HUES6 (cell line): ENCODE measurements at regions not wholly inside any gene's neighbourhood (a gene's known extent, or its start where the extent isn't known, plus 50 kb on each side); places are given as distances from the start of the nearest gene placed in this dataset.

Experiments used
- H3K27ac ChIP-seq: 2 replicates; pipeline ENCODE4 v1.7.0; 2013; ENCODE audit warnings: low read depth, mild to moderate bottlenecking, low read length, inconsistent platforms
- H3K27me3 ChIP-seq: 2 replicates; pipeline ENCODE4 v1.6.1; 2013; ENCODE audit warnings: low read length; ENCODE audit not compliant: control insufficient read depth, insufficient read depth
- H3K36me3 ChIP-seq: 2 replicates; pipeline ENCODE4 v1.6.1; 2013; ENCODE audit warnings: low read length; ENCODE audit not compliant: control insufficient read depth, insufficient read depth
- H3K4me1 ChIP-seq: 2 replicates; pipeline ENCODE4 v1.6.1; 2013; ENCODE audit warnings: low read length; ENCODE audit not compliant: control insufficient read depth, insufficient read depth
- H3K4me3 ChIP-seq: 2 replicates; pipeline ENCODE4 v1.5.1; 2013; ENCODE audit warnings: low read depth, low read length
- H3K9ac ChIP-seq: one replicate; pipeline ENCODE4 v1.6.1; 2013; ENCODE audit warnings: mild to moderate bottlenecking, low read length
- H3K9me3 ChIP-seq: 2 replicates; pipeline ENCODE4 v1.6.1; 2013; ENCODE audit warnings: low read depth, low read length; ENCODE audit not compliant: control insufficient read depth, insufficient read depth

DNA sequence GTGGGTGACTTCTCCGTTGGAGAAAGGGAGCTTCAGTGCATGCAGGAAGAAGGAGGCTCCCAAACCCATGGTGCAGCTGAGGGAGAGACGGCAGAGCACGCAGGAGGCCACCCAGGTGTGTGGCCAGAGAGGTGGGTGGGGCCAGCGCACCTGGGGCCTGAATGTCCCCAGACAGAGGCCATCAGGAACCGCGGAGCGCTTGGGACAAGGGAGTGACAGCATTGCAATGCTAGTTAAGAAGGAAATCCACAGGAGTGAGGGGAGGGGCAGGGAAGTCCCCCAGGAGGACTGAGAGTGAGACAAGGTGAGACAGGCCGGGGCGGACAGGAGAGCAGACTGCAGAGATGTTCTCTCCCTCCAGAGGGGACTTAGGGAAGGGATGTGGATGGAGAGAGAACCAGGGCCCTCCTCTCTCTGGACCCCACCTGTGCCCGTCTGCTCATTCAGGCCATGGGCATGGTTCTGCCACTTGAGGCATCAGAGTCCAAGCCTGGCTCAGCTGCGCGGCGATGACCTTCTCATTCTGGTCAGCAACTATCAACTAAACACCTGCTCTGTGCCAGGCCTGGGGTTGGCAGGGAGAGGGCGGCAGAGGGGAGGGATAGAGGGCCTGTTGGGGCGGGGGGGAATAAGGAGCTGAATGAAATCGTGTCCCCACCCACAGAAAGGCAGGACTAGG lies 69.4 kb upstream of the COL13A1 start:
- Histone ChIP-seq H3K27ac (no peak overlapping the region), H3K27me3 (no peaks in the 10 kb centered on the region), H3K9ac (no peak overlapping the region), H3K36me3 (no peaks in the 10 kb centered on the region), H3K9me3 (no peaks in the 10 kb centered on the region), H3K4me3 (no peak overlapping the region), H3K4me1 (peaks cover 47% of the 10 kb centered on the region)

DNA sequence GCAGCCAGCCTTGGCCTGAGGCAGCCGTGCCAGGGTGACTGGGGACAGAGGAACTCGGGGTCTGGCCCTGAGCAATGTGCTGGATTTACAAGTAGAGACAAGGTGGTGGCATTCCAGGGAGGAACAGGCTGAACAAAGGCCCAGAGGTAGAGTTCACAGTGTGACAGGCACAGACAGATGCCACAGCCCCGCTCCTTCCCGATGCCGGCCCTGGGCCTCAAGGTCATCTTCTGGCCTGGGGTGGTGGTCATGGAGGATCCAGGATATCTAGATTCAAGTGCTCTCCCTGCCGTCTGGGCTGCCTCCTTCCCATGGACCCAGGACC lies 68.9 kb upstream of the COL13A1 start:
- Histone ChIP-seq H3K9ac (no peak overlapping the region), H3K4me3 (no peak overlapping the region), H3K27me3 (no peaks in the 10 kb centered on the region), H3K9me3 (no peaks in the 10 kb centered on the region), H3K27ac (no peak overlapping the region), H3K4me1 (peaks cover 43% of the 10 kb centered on the region), H3K36me3 (no peaks in the 10 kb centered on the region)

DNA sequence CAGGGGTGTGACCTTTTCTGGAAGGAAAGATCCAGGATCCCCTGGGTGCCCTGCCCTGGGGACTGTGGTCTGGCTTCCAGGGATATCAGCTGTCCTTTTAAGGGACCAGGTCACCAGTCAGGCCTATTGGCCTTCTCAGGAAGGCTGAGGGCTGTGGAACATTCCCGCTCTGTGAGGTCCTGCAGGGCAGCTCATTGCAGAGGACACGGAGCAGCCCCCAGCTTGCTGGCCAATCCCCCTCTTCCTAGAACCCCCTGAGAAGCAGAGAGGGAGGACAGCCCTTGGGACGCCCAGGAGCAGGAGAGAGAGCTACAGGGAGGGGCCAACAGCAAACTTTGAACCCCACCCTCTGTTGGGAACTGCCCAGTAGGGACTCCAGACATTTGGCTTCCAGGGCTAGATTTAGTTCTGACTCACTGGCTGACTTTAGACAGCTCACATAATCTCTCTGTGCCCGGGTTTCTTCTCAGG lies 67.9 kb upstream of the COL13A1 start:
- H3K27me3 ChIP-seq, result no peaks in the 10 kb centered on the region

DNA sequence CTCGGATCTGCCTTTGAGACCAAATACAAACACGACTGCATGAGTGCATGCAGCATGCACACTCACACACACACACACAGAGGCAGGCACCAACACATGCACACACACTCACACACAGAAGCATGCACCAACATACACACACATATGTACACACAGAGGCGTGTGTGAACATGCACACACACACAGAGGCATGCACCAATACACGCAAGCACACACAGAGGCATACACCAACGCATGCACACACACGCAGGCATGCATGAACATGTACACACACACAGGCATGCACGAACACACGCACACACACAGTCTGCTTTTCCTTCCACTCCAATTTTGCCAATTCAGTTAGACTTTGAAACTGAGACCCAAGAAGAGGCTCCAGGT lies 67.3 kb upstream of the COL13A1 start:
- H3K27ac ChIP-seq, result no peak overlapping the region
- no peaks in the 10 kb centered on the region for H3K36me3 ChIP-seq
- H3K9ac ChIP-seq, result no peak overlapping the region
- H3K4me3 ChIP-seq, result no peak overlapping the region
- no peaks in the 10 kb centered on the region for H3K9me3 ChIP-seq
- no peaks in the 10 kb centered on the region for H3K27me3 ChIP-seq
- peaks cover 33% of the 10 kb centered on the region for H3K4me1 ChIP-seq

More for the DNA sequence above, 67.9 kb upstream of the COL13A1 start:
- Histone ChIP-seq H3K36me3 (no peaks in the 10 kb centered on the region), H3K4me3 (no peak overlapping the region), H3K4me1 (peaks cover 33% of the 10 kb centered on the region; the same call in 1 of the 2 replicates), H3K9ac (no peak overlapping the region), H3K27ac (no peak overlapping the region), H3K9me3 (no peaks in the 10 kb centered on the region)

DNA sequence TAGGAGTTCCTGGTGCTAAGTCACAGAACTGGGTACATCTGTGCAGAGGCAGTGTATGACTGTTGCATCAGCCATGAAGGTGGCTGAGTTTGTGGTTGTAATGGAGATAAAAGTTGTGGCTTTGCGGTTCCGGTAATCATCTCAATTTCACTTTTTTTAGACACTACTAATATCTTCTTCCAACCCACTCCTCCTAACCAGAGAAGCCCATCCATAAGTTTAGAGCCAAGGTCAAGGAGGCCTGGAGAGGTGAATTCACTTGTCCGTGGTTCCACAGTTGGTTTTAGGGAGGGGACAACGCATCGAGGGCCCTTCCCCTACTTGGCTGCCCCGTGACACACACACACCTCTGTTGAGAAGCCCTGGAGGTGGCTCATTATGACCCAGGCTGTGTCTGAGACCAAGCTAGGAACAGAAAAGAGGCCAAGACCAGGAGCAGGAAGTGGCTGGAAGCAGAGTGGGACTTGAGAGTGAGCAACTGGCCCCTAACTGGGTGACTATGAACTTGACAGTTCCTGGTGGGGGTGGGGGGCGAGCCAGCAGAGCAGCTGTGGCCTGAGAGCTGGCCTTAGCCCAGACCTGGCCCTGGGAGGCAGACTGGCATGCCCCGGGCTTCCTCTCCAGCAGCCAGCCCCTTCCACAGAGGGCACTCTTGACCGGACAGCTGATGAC lies 66.8 kb upstream of the COL13A1 start:
- Histone ChIP-seq H3K36me3 (no peaks in the 10 kb centered on the region), H3K27ac (no peak overlapping the region), H3K9me3 (no peaks in the 10 kb centered on the region), H3K9ac (no peak overlapping the region), H3K4me1 (peaks cover 34% of the 10 kb centered on the region), H3K4me3 (no peak overlapping the region), H3K27me3 (no peaks in the 10 kb centered on the region)

DNA sequence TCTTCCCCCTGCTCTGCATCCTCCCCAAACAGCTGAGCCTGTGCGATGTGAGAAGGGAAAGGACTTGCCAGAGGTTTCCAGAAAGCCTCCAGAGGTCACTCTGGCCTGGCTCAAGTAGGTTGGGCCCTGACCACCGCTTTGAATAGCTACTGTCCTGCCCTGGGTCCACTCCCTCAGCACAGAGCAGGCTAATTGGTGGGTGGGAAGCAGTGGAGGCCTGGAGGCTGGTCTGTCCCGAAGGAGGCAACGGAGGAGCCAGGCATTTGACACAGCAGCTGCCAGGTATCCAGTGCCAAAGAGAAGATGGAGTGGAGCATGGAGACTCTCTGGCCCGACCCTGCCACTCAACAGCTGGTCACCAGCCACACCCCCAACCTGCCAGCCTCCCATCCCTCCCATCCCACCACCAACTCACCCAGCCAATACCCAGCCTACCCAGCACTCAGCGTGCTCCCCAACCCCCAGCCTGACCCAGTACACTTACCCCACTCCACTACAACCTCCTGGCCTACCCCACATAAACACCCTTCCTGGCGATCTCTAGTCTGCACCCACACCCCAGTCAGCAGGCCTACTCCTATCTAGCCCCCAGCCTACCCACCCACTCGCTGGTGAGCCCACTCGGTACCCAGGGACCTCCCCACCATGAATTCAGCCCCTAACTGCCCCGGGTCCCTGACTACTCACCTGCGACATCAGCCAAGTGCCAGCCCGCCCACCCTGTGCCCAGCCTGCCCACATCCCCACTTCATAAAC lies 64.6 kb upstream of the COL13A1 start:
- no peaks in the 10 kb centered on the region for H3K36me3 ChIP-seq
- no peaks in the 10 kb centered on the region for H3K27me3 ChIP-seq
- H3K4me1 ChIP-seq, result peaks cover 18% of the 10 kb centered on the region
- no peak overlapping the region for H3K27ac ChIP-seq
- no peak overlapping the region for H3K4me3 ChIP-seq
- no peaks in the 10 kb centered on the region for H3K9me3 ChIP-seq
- no peak overlapping the region for H3K9ac ChIP-seq

DNA sequence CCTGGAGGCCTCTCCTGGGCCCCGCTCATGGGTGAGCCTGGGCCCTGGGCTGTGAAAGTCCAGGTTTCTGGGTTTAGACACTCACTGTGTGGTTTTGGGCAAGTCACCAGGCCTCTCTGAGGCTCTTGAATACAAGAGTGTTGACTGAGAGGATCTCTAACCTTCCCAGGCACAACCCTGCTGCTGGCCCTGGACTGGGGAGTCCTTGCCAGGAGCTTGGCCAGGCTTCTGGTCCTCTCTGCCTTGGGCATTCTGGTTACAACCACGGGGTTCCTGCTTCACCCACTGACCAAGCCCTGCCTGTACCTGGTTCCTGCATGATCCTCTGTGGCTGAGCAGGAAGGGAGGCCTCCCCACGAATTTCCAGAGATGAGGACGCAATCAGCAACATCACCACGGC lies 63.6 kb upstream of the COL13A1 start:
- H3K9me3 ChIP-seq, result no peaks in the 10 kb centered on the region
- H3K9ac ChIP-seq, result no peak overlapping the region
- H3K27ac ChIP-seq, result no peak overlapping the region
- no peak overlapping the region for H3K4me3 ChIP-seq
- peaks cover 17% of the 10 kb centered on the region for H3K4me1 ChIP-seq
- H3K36me3 ChIP-seq, result no peaks in the 10 kb centered on the region
- H3K27me3 ChIP-seq, result no peaks in the 10 kb centered on the region

DNA sequence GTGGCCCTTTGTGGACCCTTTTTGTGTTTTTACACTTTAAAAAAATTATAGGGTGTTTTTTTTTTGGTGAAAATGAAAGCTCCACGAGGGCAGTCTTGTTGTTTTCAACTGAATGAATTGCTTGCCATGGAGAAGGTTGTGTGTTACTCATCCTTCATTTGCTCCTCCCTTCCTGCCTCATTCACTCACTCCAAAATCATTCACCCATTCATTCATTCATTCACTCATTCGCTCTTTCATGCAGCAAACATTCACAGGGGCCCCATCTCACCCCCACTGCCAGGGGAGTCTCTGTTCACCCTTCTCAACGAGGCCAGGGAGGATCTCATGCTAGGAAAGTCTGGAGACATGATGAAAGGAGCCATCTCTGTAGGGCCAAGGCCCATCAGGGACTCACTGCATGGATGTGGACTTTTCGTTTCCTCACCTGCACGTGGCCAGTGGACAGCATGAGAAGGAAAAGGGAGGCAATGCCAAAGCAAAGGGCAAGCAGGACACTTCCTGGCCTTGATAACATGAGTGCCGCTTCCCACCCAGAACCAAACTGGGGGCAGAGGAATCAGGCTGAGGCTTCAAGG lies 62.8 kb upstream of the COL13A1 start:
- H3K36me3 ChIP-seq, result no peaks in the 10 kb centered on the region
- H3K9ac ChIP-seq, result no peak overlapping the region

DNA sequence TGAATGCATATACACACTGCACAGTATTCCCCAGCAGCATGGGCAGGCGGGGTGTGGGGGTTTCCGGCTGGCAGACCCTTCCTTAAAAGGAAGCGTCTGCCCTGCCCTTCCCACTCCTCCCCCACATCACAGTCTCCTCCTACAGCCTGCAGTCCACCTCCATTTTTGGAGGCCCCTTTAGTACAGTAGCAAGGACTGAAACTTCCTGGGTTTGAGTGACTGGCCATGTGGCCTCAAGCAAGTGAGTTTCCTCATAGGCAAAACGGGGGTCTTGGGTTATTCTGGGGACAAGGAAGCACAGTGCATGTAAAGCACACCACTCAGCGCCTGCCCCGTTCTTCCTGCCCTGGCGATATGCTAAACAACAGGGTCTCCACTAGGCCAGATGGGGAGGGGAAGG lies 62.1 kb upstream of the COL13A1 start:
- no peak overlapping the region for H3K4me3 ChIP-seq
- H3K27me3 ChIP-seq, result no peaks in the 10 kb centered on the region
- no peaks in the 10 kb centered on the region for H3K36me3 ChIP-seq
- H3K9ac ChIP-seq, result no peak overlapping the region
- H3K9me3 ChIP-seq, result no peaks in the 10 kb centered on the region
- no peak overlapping the region for H3K27ac ChIP-seq
- H3K4me1 ChIP-seq, result peaks cover 15% of the 10 kb centered on the region

More for the DNA sequence above, 62.8 kb upstream of the COL13A1 start:
- Histone ChIP-seq H3K27ac (no peak overlapping the region), H3K9me3 (no peaks in the 10 kb centered on the region), H3K4me3 (no peak overlapping the region), H3K4me1 (peaks cover 15% of the 10 kb centered on the region), H3K27me3 (no peaks in the 10 kb centered on the region)

DNA sequence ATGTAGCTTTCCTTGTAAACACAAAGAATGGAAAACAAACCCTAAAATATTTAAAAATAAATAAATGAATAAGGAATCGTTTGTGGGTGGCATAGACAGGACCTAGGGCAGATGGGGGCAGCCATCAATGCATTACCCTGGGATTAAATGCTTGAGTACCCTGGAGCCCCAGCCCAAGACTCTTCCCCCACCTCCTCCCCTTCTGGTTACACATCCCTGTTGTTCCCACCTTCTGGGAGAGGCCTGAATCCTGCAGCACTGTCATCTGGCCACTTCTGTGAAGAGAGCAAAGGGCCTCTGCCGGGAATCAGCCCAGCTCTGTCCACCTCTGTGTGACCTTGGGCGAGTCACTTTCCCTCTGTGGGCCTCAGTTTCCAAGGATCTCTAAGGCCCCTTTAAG lies 61.6 kb upstream of the COL13A1 start:
- no peak overlapping the region for H3K9ac ChIP-seq
- H3K9me3 ChIP-seq, result no peaks in the 10 kb centered on the region
- no peaks in the 10 kb centered on the region for H3K27me3 ChIP-seq
- H3K4me1 ChIP-seq, result peaks cover 15% of the 10 kb centered on the region
- no peaks in the 10 kb centered on the region for H3K36me3 ChIP-seq
- no peak overlapping the region for H3K27ac ChIP-seq
- H3K4me3 ChIP-seq, result no peak overlapping the region

DNA sequence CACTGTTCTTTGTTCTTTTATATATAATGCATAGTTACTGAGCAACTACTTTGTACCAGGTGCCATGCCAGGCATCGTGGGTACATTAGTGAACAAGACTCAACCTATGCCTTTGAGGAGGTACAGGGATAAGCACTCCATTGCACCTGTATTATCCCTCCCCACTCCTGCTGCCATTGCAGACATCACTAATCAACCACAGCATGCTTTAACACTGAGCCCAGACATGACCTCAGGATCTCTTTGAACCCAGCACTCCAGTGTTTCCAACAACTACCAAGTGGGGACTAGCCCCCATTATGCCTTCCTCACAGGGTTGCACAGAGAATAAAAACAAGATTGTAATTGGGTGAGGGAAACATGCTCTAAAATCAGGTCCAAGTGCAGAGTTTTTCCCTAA lies 60.5 kb upstream of the COL13A1 start:
- H3K27ac ChIP-seq, result no peak overlapping the region
- no peaks in the 10 kb centered on the region for H3K9me3 ChIP-seq
- H3K4me1 ChIP-seq, result peaks cover 15% of the 10 kb centered on the region
- H3K9ac ChIP-seq, result no peak overlapping the region
- H3K36me3 ChIP-seq, result no peaks in the 10 kb centered on the region
- no peak overlapping the region for H3K4me3 ChIP-seq
- no peaks in the 10 kb centered on the region for H3K27me3 ChIP-seq
